HCT116 (cell line): ENCODE measurements at regions not wholly inside any gene's neighbourhood (a gene's known extent, or its start where the extent isn't known, plus 50 kb on each side); places are given as distances from the start of the nearest gene placed in this dataset.

ENCODE experiments used
- ATAC-seq: fragments of 200-7000 bp; cut with Tn5 transposase; 2 replicates; pipeline ENCODE4 v1.9.1; 2020; ENCODE audit warnings: mild to moderate bottlenecking, moderate library complexity
- BruUV-seq: library from RNA; stranded (reverse); fragments of 400-500 nt; replicated peaks from 2 replicates; lab custom pipeline; 2021; lab: Mats Ljungman, UMichigan
- CTCF ChIA-PET: fragments of 300-600 bp; sonication (Branson Sonifier 250); formaldehyde crosslinking; loops from one replicate; lab custom pipeline; 2021; ENCODE audit warnings: antibody characterized with exemption; lab: Charles Lee
- POLR2A ChIA-PET: fragments of 300-600, 350-600 bp; sonication (Branson Sonifier 250); formaldehyde crosslinking; loops from one replicate; lab custom pipeline; 2021; ENCODE audit warnings: antibody characterized with exemption; lab: Charles Lee
- RAD21 ChIA-PET, 2 experiments: fragments of 300-600 bp; sonication (Branson Sonifier 250); formaldehyde crosslinking; loops; one replicate each; lab custom pipeline; 2023; ENCODE audit warnings: low total read pairs in 2 of 2; ENCODE audit not compliant: uncharacterized antibody in 2 of 2, unreplicated experiment in 2 of 2, low non-redundant PET in 1 of 2; lab: Charles Lee
- DNase-seq: peaks from one replicate; pipeline ENCODE4 v3.0.0-alpha.2; 2010; ENCODE audit warnings: low read depth, low spot score
- H2AFZ ChIP-seq: fragments of 200-600 bp; shearing (Covaris generic), sonication (generic); 2 replicates; pipeline ENCODE4 v1.6.1; 2017; ENCODE audit warnings: low read depth, mixed run types, mixed read lengths, antibody characterized with exemption, low read length; ENCODE audit not compliant: poor library complexity, severe bottlenecking
- H3K27ac ChIP-seq: 2 replicates; pipeline ENCODE4 v1.5.1; 2012; ENCODE audit warnings: low read depth, low read length
- H3K27me3 ChIP-seq: fragments of 200-600 bp; sonication (generic); 2 replicates; pipeline ENCODE4 v1.6.1; 2016; ENCODE audit warnings: mixed run types, low read length, mixed read lengths; ENCODE audit not compliant: insufficient read depth
- H3K36me3 ChIP-seq, 2 experiments: fragments of 200-500 bp in 1 of 2; fragments of 200-600 bp in 1 of 2; sonication (Bioruptor generic) in 1 of 2; sonication (generic) in 1 of 2; 2 replicates each; pipeline versions ENCODE4 v1.5.1 to v1.6.1; 2014 to 2016; ENCODE audit warnings: low read length in 2 of 2, inconsistent platforms in 1 of 2, mixed read lengths in 1 of 2, mixed run types in 1 of 2; ENCODE audit not compliant: insufficient read depth in 2 of 2, control insufficient read depth in 1 of 2
- H3K4me1 ChIP-seq, 2 experiments: fragments of 200-600 bp in 1 of 2; sonication (generic) in 1 of 2; 2 replicates each; pipeline versions ENCODE4 v1.5.1 to v1.6.1; 2012 to 2017; ENCODE audit warnings: low read length in 2 of 2, inconsistent platforms in 1 of 2, mild to moderate bottlenecking in 1 of 2, mixed read lengths in 1 of 2, mixed run types in 1 of 2, moderate library complexity in 1 of 2; ENCODE audit not compliant: insufficient read depth in 2 of 2, control insufficient read depth in 1 of 2
- H3K4me2 ChIP-seq: fragments of 200-600 bp; sonication (generic); 2 replicates; pipeline ENCODE4 v1.6.1; 2017; ENCODE audit warnings: mixed run types, low read length, mixed read lengths
- H3K4me3 ChIP-seq, 2 experiments: fragments of 200-600 bp in 1 of 2; sonication (generic) in 1 of 2; replicated peaks in 1 of 2; 2 replicates each; pipeline ENCODE4 v1.5.1; 2011 to 2016; ENCODE audit warnings: low read length in 2 of 2, control low read depth in 1 of 2, low read depth in 1 of 2, mild to moderate bottlenecking in 1 of 2, mixed read lengths in 1 of 2, mixed run types in 1 of 2
- H3K79me2 ChIP-seq: fragments of 200-600 bp; sonication (generic); 2 replicates; pipeline ENCODE4 v1.6.1; 2017; ENCODE audit warnings: mild to moderate bottlenecking, mixed run types, low read length, moderate library complexity, mixed read lengths; ENCODE audit not compliant: insufficient read depth
- H3K9ac ChIP-seq: fragments of 200-600 bp; sonication (generic); 2 replicates; pipeline ENCODE4 v1.6.1; 2016; ENCODE audit warnings: low read length, mixed read lengths
- H3K9me2 ChIP-seq: fragments of 200-600 bp; sonication (generic), shearing (Covaris generic); 2 replicates; pipeline ENCODE4 v1.6.1; 2017; ENCODE audit warnings: mixed run types, mild to moderate bottlenecking, moderate library complexity; ENCODE audit not compliant: insufficient read depth
- H3K9me3 ChIP-seq, 2 experiments: fragments of 200-500 bp in 1 of 2; fragments of 200-600 bp in 1 of 2; sonication (Bioruptor generic) in 1 of 2; sonication (generic) in 1 of 2; 2 replicates each; pipeline ENCODE4 v1.6.1; 2014 to 2017; ENCODE audit warnings: low read length in 2 of 2, mixed read lengths in 2 of 2, inconsistent platforms in 1 of 2, low read depth in 1 of 2, mild to moderate bottlenecking in 1 of 2, mixed run types in 1 of 2, moderate library complexity in 1 of 2; ENCODE audit not compliant: control insufficient read depth in 1 of 2, insufficient read depth in 1 of 2
- H4K20me1 ChIP-seq: fragments of 200-600 bp; sonication (generic), shearing (Covaris generic); 2 replicates; pipeline ENCODE4 v1.6.1; 2017; ENCODE audit warnings: mixed run types, mild to moderate bottlenecking, moderate library complexity; ENCODE audit not compliant: insufficient read depth
- CEBPB ChIP-seq: IDR thresholded peaks from 2 replicates; pipeline ENCODE4 v1.6.1; 2012; ENCODE audit warnings: low read depth
- ELF1 ChIP-seq: IDR thresholded peaks from 2 replicates; pipeline ENCODE4 v1.6.1; 2012; ENCODE audit warnings: low read depth, borderline replicate concordance
- EZH2phosphoT487 ChIP-seq: fragments of 200-600 bp; IDR thresholded peaks from 2 replicates; pipeline ENCODE4 v1.6.1; 2018; ENCODE audit warnings: antibody characterized with exemption, borderline replicate concordance
- FOSL1 ChIP-seq: IDR thresholded peaks from 2 replicates; pipeline ENCODE4 v1.6.1; 2012; ENCODE audit warnings: low read depth
- SP1 ChIP-seq: IDR thresholded peaks from 2 replicates; pipeline ENCODE4 v1.6.1; 2012; ENCODE audit warnings: low read depth
- ZFX ChIP-seq: fragments of 450-650 bp; IDR thresholded peaks from 2 replicates; pipeline ENCODE4 v1.6.1; 2017
- ZNF274 ChIP-seq: fragments of 200-500 bp; sonication (Bioruptor generic); IDR thresholded peaks from 2 replicates; pipeline ENCODE4 v1.6.1; 2014; ENCODE audit warnings: mild to moderate bottlenecking, low read depth, low read length, inconsistent platforms
- intact Hi-C: fragments of 100-400 bp; cut with micrococcal nuclease; formaldehyde crosslinking; loops from 2 replicates; pipeline ENCODE4 v1.10.0; 2022
- TF ChIP-seq, protein P1 (sequence below): IDR thresholded peaks from 2 replicates; pipeline ENCODE4 v1.6.1; 2012
- TF ChIP-seq, protein P2 (sequence below): IDR thresholded peaks from 2 replicates; pipeline ENCODE4 v1.6.1; 2011; ENCODE audit warnings: mild to moderate bottlenecking, low read length, moderate library complexity; ENCODE audit not compliant: insufficient replicate concordance; ENCODE audit errors: extremely low read depth
- TF ChIP-seq, protein P3 (sequence below): IDR thresholded peaks from 2 replicates; pipeline ENCODE4 v1.6.1; 2012; ENCODE audit warnings: low read depth
- TF ChIP-seq, protein P4 (sequence below), 3 experiments: fragments of 200-600 bp in 1 of 3; sonication (generic) in 1 of 3; IDR thresholded peaks in 2 of 3; conservative IDR thresholded peaks in 1 of 3; 2 replicates each; pipeline ENCODE4 v1.5.1; 2012 to 2017; ENCODE audit warnings: low read depth in 2 of 3, low read length in 2 of 3, antibody characterized with exemption in 1 of 3, borderline replicate concordance in 1 of 3, control low read depth in 1 of 3, mild to moderate bottlenecking in 1 of 3, mixed read lengths in 1 of 3, mixed run types in 1 of 3, moderate library complexity in 1 of 3; ENCODE audit not compliant: insufficient read depth in 1 of 3

DNA sequence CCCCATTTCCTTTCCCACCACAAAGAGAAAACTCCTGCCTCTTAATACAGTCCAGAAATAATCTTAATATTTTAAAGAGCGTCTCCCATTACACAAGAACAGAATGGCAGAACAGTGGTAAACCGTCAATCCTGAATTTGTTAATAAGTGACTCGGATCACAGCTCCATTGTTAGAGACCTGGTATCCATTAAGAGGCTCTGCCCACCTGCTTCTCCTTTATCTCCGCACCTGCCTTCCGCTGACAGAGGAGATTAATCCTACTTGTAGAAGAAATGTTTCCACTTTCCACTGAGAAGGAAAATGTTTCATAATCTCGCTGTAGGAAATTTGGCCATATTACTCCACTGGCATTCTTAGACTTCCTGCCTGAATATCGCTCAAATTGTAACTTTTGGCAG lies 1493.2 kb downstream of the MAT2B start:
- no peak overlapping the region for H3K27ac ChIP-seq
- H3K4me2 ChIP-seq = no peak overlapping the region
- ChIA-PET CTCF (no interaction called here), POLR2A (no interaction called here), RAD21 (no interaction called here)
- H4K20me1 ChIP-seq = no peaks in the 10 kb centered on the region
- intact Hi-C loops = no loop called here
- H3K36me3 ChIP-seq = no peaks in the 10 kb centered on the region
- H3K79me2 ChIP-seq = no peaks in the 10 kb centered on the region
- H3K4me1 ChIP-seq = no peaks in the 10 kb centered on the region
- no peak for TF ChIP-seq ZNF274
- TF ChIP-seq ZFX = no peak
- TF ChIP-seq, protein P1, sequence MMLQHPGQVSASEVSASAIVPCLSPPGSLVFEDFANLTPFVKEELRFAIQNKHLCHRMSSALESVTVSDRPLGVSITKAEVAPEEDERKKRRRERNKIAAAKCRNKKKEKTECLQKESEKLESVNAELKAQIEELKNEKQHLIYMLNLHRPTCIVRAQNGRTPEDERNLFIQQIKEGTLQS = no peak
- H3K4me3 ChIP-seq = no peak overlapping the region
- no peaks in the 10 kb centered on the region for H3K27me3 ChIP-seq
- no peak overlapping the region for H3K9ac ChIP-seq
- H3K9me3 ChIP-seq = peaks cover 7 to 15% of the 10 kb centered on the region in 2 experiments; a peak in 3 of 4 replicates
- no peak for ATAC-seq
- no peak overlapping the region for H2AFZ ChIP-seq
- BruUV-seq = no TSS peak
- DNase-seq = no peak
- no peaks in the 10 kb centered on the region for H3K9me2 ChIP-seq

DNA sequence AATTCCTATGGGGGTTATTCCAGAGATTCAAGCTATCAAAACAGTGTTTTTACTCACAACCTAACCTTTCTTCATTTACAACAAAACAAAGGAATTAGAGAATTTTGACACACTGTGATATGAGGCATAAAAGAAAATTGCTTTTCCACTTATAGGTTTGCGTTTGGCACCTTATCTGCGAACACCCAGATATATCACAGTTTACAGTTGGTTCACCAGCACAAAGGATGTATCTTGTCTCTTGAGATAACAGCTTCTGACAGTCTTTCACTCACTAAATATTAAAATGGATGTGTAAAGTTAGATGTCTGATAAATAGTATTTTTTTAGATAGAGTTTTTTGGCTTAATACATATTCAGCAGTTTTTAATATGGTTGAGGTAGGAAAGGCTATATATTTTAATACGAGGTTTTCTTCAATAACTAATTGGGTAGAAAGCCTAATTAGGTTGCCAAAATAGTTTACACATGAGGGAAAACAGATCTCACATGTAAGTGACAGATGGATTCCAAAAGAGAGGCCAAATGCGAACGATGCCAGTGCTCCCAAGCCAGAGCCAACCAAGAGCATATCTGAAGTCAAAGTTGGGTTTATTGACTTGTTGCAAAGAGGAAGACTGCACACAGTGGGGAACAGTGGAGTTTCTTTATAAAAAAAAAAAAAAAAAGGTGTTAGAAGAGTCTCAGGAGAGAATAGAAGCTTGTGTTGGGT lies 1495.2 kb downstream of the MAT2B start:
- Histone ChIP-seq H3K79me2 (no peaks in the 10 kb centered on the region), H3K9ac (no peak overlapping the region), H3K27ac (no peak overlapping the region), H3K9me3 (peaks cover 7 to 12% of the 10 kb centered on the region in 2 experiments; a peak in 3 of 4 replicates), H3K4me2 (no peak overlapping the region), H3K9me2 (no peaks in the 10 kb centered on the region), H3K4me1 (no peaks in the 10 kb centered on the region), H3K27me3 (no peaks in the 10 kb centered on the region), H3K36me3 (no peaks in the 10 kb centered on the region), H2AFZ (no peak overlapping the region), H4K20me1 (no peaks in the 10 kb centered on the region), H3K4me3 (no peak overlapping the region)
- intact Hi-C loops = no loop called here
- ChIA-PET CTCF (no interaction called here), RAD21 (no interaction called here), POLR2A (no interaction called here)
- no peak for ATAC-seq
- no peak for DNase-seq
- no TSS peak for BruUV-seq
- TF ChIP-seq, protein P2, sequence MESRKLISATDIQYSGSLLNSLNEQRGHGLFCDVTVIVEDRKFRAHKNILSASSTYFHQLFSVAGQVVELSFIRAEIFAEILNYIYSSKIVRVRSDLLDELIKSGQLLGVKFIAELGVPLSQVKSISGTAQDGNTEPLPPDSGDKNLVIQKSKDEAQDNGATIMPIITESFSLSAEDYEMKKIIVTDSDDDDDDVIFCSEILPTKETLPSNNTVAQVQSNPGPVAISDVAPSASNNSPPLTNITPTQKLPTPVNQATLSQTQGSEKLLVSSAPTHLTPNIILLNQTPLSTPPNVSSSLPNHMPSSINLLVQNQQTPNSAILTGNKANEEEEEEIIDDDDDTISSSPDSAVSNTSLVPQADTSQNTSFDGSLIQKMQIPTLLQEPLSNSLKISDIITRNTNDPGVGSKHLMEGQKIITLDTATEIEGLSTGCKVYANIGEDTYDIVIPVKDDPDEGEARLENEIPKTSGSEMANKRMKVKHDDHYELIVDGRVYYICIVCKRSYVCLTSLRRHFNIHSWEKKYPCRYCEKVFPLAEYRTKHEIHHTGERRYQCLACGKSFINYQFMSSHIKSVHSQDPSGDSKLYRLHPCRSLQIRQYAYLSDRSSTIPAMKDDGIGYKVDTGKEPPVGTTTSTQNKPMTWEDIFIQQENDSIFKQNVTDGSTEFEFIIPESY = no peak
- no peak for TF ChIP-seq EZH2phosphoT487
- TF ChIP-seq, protein P3, sequence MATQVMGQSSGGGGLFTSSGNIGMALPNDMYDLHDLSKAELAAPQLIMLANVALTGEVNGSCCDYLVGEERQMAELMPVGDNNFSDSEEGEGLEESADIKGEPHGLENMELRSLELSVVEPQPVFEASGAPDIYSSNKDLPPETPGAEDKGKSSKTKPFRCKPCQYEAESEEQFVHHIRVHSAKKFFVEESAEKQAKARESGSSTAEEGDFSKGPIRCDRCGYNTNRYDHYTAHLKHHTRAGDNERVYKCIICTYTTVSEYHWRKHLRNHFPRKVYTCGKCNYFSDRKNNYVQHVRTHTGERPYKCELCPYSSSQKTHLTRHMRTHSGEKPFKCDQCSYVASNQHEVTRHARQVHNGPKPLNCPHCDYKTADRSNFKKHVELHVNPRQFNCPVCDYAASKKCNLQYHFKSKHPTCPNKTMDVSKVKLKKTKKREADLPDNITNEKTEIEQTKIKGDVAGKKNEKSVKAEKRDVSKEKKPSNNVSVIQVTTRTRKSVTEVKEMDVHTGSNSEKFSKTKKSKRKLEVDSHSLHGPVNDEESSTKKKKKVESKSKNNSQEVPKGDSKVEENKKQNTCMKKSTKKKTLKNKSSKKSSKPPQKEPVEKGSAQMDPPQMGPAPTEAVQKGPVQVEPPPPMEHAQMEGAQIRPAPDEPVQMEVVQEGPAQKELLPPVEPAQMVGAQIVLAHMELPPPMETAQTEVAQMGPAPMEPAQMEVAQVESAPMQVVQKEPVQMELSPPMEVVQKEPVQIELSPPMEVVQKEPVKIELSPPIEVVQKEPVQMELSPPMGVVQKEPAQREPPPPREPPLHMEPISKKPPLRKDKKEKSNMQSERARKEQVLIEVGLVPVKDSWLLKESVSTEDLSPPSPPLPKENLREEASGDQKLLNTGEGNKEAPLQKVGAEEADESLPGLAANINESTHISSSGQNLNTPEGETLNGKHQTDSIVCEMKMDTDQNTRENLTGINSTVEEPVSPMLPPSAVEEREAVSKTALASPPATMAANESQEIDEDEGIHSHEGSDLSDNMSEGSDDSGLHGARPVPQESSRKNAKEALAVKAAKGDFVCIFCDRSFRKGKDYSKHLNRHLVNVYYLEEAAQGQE = no peak
- no peak for TF ChIP-seq CEBPB
- no peak for TF ChIP-seq SP1
- no peak for TF ChIP-seq ZNF274
- no peak for TF ChIP-seq ELF1
- TF ChIP-seq, protein P4, sequence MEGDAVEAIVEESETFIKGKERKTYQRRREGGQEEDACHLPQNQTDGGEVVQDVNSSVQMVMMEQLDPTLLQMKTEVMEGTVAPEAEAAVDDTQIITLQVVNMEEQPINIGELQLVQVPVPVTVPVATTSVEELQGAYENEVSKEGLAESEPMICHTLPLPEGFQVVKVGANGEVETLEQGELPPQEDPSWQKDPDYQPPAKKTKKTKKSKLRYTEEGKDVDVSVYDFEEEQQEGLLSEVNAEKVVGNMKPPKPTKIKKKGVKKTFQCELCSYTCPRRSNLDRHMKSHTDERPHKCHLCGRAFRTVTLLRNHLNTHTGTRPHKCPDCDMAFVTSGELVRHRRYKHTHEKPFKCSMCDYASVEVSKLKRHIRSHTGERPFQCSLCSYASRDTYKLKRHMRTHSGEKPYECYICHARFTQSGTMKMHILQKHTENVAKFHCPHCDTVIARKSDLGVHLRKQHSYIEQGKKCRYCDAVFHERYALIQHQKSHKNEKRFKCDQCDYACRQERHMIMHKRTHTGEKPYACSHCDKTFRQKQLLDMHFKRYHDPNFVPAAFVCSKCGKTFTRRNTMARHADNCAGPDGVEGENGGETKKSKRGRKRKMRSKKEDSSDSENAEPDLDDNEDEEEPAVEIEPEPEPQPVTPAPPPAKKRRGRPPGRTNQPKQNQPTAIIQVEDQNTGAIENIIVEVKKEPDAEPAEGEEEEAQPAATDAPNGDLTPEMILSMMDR (IDR thresholded peaks at IDR 0.05 in 2 of 3, conservative IDR thresholded peaks at IDR 0.05 in 1 of 3; ENCODE audit: borderline replicate concordance in 1 of 3, insufficient read depth in 1 of 3, low read depth in 2 of 3, low read length in 2 of 3) = no peak
- TF ChIP-seq FOSL1 = no peak
